ENCODE measurements at regions not wholly inside any gene's neighbourhood (a gene's known extent, or its start where the extent isn't known, plus 50 kb on each side); places are given as distances from the start of the nearest gene placed in this dataset.

DNA sequence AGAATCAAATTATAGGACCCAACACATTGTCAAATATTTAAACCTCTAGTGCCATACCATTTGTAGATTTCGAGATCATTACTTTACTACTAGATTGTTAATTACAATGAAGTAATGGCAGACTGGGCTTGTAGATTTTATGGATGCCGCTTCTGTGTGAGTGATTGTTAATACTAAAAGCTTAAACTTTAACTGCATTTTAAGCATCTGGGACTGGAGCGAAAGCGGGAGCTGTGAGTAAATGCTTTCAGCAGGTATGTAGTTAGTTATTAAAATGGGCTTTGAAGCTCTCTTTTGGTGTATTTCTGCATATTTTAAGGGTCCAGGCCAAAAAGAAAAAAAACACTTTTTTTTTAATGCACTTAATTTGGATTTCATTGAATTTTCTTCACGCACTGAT, 519.3 kb downstream of the MED13L start:
- TF ChIP-seq CTCF (IDR thresholded peaks at IDR 0.05) (no peak), POLR2A (IDR thresholded peaks at IDR 0.05) (no peak)
